GM04504 (cell line): ENCODE measurements at regions not wholly inside any gene's neighbourhood (a gene's known extent, or its start where the extent isn't known, plus 50 kb on each side); places are given as distances from the start of the nearest gene placed in this dataset.
"Not testable (repeated sequence)": the region's sequence is repeated elsewhere in the genome, so short reads cannot be mapped to it uniquely, and the experiment has no call there.

Experiments used
- DNase-seq: peaks from one replicate; pipeline ENCODE4 v3.0.0-alpha.2; 2012; ENCODE audit warnings: low read depth

DNA sequence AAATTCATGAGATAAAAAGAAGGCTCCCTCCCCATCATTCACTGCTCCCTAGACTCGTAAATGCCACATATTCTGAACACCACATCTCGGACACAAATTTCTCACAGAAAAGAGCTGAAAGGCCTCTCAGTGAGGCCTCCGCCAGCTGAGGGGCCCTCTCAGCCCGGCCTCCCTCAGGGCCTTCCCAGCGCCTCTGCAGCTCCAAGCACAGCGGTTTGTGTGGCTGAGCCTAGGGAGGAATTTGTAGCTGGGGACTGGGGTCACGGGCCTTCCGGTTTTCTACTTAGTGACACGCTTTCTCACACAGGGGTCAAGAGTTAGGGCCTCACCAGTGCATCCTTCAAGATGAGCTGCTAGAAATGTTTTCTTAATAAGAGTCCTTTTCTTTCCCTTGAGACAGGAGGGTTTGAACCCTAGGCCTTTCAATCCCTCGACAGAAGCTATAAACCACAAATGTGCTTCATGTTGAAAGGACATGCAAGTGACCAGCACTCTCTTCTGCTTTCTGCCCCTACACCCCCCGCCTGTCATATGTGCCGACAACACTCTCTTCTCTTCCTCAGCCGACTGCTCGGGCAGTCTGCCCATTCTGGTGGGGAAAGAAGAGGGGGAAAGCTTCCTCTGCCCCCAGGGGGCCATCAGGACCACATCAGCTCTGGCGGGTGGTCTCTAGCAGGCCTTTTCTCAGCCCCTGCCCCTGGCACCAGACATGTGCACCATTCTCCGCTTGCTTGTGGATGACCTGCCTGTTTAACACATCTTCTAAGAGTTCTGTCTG lies 104.9 kb downstream of the CHIC2 start:
- DNase-seq = no peak

DNA sequence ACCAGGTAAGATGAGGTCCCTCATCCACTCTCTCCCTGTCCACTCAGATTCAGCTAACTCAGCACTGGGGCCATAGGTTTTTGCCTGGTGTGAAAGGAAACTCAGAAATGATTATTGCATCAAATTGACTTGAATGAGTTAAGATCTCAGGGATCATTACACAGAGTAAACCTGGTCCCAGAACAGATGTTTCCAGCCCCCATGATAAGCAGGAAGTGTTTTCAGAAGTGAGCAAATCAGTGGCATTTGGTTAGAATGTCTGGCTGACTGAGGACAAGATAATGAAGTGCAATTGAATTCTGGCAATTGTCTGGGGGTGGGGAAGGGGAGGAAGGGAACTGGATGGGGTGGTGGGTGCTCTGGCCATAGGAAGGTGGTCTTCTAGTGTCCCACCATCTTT lies 108.0 kb downstream of the CHIC2 start:
- DNase-seq = no peak

DNA sequence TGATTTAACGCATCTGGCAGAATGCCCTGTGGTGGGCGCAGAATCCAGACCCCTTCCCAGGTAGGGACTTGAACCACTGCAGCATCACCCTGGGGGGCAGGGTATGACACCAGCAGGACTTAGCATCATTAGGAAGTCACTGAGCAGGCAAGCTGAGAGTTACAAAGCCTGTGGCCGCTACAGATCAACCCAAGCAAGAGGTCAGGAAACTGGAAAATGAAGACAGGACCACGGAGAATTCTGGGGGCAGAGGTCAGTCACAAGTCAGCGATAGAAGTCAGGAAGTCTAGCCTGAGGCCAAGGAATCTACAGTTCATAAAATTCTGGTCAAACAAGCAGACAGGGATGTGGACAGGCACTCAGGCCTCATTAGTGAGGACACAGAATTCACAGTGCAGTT lies 108.4 kb downstream of the CHIC2 start:
- DNase-seq = no peak

DNA sequence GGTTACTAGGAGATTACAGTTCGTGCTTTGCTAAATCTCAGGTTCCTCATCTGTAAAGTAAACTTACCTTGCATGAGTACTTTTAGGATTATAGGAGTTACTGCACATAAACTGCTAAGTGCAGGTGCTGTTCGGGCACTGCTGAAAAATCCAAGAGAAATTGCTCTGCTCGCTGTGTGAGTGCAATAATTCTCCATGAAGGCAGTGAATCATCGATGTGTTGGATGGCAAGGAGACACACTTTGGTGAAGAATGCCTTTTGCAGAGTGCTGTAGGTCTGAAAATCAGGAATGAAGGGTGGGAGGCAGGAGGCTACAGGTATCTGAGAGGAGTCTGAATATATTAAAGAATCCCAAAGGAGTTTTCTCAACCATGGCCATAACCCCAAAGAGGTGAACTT lies 113.0 kb downstream of the CHIC2 start:
- DNase-seq = no peak

DNA sequence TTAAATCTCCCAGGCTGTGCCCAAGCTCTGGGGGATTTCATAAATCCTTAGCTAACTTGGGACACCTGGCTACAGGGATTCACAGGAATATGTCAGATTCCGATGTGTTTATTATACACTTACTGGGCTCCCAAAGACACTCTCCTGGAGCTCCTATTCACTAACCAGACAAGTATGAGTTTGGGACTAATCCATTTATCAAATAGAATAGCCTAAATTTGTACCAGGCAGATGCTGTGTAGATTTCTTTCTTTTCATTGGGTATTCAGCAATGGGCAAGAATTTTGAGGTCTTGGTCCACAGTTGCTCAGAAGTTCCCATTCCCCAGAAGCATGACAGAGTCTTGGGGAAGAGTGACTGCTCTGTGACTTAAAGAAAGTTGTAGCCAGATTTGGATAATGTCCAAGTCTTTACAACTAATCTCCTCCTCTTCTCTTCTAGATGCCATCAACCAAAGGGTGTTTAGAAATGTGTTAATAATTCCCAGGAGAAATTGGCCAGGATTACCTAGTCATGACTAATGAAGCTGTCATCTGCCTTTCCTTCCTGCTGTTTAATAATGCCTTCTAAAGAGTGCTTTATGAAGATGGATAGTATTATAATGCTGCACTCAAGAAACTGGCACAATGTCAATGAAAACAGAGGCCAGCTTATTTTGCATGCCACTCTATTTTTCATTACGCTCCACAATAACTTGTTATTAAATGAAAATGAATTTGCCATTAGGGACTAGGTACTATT lies 120.9 kb downstream of the CHIC2 start:
- peak; percentile 38 for DNase-seq

DNA sequence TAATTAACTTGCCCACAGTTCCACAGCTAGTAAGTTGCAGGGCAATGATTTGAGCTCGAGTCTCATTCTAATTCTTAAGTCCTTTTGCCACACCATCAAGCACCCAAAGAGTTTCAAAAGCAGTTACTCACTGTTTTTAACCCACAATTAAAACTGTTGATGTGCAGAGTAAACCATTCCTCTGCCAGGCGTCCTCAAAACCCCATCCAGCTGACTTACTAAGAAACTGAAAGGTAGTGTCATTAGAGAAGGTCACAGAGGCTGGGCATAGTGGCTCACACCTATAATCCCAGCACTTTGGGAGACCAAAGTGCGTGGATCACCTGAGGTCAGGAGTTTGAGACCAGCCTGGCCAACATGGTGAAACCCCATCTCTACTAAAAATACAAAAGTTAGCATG lies 121.7 kb downstream of the CHIC2 start:
- no peak for DNase-seq

DNA sequence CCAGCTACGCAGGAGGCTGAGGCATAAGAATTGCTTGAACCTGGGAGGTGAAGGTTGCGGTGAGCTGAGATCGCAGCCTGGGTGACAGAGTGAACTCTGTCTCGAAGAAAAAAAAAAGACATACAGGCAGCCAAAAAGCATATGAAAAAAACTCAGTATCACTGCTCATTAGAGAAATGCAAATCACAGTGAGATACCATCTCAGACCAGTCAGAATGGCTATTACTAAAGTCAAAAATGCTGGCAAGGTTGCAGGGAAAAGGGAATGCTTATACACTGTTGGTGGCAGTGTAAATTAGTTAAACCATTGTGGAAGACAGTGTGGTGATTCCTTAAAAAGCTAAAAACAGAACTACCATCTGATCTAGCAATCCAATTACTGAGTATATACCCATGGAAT lies 123.1 kb downstream of the CHIC2 start:
- DNase-seq = no peak

DNA sequence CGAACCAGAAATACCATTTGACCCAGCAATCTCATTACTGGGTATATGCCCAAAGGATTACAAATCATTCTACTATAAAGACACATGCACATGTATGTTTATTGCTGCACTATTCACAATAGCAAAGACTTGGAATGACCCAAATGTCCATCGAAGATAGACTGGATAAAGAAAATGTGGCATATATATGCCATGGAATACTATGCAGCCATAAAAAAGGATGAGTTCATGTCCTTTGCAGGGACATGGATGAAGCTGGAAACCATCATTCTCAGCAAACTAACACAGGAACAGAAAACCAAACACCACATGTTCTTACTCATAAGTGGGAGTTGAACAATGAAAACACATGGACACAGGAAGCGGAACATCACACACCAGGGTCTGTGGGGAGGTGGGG lies 124.5 kb downstream of the CHIC2 start:
- DNase-seq = not testable (repeated sequence)

DNA sequence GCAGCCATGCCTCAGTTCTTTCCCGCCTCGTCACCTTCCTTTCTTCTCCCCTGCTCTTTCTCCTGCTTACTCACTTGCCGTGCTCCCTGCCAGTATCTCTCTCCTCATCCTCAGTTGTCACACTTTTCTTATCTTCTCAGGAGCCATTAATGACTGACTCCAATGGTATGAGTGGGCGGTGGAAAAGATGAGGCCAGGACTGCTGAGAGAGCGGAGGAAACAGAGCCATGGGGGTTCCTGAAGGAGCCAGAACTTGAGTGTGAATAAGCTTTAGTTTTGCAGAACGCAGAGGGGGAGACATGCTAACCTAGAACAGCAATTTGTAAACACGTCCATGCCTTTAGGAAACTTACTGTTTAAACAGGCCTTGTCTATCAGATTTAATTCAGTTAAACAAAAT lies 126.5 kb downstream of the CHIC2 start:
- DNase-seq = no peak

DNA sequence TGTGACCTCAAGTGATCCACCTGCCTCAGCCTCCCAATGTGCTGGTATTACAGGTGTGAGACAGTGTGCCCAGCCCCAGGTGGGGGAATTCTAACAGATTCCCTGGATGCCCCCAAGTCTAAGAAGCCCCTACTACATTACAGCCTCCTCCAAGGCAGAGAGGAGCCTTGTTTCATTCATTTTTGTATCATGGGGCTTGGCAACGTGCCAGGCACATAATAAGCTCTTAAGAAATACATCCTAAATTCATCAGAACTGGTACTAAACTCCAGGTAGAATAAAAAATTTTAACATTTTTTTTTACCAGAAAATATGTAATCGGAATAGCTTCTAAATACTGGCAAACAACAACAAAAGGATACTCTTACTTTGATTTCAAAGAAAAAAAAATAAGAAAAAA lies 127.1 kb downstream of the CHIC2 start:
- DNase-seq = no peak

DNA sequence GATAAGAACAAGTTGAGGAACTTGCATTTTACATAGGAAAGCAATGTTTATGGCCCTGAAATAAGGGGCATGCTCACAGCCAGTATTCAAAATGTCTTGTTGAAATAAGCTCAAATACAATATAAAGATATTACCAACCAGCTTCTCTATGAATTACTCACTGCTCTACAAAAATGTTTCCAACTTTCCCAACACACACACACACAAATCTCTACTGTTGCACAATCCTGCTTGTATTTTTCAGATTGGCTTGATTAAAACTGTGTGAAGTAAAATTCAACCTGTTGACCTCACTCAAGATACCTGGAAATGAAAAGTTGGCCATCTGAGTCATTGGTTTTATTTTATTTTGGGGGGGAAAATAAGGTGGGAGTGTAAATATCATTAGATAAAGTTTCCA lies 128.6 kb downstream of the CHIC2 start:
- DNase-seq = no peak

DNA sequence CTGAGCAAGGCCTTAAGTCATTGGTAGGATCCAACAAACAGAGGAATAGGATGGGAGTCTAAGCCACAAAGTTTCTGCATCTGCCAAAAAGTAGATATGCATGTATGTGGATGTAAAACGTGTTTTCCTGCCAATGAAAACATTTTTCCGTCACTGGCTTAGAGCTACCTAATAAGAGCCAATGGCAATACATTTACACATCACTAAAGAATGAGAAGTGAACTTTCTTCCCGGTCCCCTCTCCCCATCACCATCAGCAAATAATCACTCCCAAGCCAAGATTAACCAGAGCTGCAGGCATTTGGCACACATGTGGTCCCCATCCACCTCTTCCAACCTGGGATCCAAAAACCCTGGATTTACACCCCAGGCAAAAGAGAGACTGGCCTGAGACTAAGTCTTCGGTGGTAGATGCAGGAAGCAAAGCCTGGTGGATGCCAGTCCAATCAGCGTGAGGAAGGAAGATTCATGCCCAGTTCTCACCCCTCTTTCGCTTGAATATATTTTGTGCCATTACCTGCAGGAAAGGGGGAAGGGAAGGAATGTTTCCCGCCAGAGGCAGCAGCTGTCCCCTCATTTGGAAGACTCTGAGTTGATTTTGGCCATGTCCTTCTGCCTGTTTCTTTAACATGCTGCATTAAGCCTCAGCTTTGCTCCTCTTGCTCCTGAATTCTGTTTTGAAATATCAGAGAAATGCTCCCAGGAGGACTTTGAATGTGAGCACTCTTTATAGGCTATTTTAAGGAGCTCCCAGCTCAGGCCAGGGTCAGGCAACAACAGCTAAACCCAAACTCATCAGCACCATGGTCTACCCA lies 131.4 kb downstream of the CHIC2 start:
- no peak for DNase-seq

DNA sequence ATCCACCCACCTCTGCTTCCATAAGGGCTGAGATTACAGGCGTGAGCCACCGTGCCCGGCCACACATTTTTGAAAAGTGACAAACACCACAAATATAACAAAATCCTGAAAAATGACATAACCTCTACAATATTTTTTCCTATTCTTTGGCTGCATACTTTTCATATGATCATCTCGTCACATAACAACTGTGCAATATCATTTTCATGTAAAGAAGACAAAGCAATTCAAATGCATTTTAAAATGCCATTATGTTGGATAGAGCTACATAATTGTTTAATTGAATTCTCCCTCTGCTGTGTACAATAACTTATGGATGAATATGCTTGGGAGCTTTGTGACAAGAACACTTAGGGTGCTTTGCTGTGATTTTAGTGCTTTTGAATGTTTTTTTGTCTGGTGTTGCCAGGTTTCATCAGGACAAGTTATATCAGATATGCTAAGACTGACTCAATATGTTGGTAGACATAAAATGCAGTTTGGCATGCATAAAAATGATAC lies 132.9 kb downstream of the CHIC2 start:
- DNase-seq = no peak

DNA sequence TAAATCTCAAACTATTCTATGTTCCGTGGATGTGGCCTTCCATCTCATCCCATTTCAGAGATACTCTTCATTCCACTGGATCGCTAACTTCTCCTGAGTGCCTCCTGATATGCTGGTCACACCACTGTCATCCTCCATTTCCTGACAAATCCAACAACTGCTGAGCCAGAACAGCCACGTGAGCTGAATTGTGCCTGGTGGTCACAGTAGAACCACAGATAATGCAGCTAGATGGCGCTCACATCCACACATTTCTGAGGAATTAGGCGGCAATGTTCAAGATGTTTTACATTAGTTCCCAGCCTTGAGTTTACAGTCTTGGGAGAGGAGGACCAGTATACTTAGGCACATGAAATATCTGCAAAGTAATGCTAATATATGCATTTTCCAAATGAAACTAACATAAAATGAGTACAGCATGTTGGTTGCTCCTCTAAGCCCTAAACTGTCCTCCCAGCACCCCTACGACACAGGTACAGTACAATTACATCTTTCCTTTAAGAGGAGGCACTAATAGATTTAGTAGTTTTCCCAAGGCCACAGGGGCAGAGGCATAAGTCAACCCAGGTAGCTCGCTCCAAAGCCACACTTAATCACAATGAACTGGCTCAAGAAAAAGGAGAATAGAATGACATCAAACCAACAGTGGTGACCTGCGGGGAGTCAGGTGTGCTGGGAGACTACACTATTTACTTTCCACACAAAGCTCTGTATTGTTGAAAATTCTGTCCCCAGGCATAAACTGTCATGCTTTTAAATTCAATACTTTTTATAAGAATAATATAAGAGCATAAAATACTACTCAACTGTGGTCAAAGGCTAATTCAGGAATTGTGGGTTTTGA lies 134.2 kb downstream of the CHIC2 start:
- DNase-seq = peak; percentile 84

DNA sequence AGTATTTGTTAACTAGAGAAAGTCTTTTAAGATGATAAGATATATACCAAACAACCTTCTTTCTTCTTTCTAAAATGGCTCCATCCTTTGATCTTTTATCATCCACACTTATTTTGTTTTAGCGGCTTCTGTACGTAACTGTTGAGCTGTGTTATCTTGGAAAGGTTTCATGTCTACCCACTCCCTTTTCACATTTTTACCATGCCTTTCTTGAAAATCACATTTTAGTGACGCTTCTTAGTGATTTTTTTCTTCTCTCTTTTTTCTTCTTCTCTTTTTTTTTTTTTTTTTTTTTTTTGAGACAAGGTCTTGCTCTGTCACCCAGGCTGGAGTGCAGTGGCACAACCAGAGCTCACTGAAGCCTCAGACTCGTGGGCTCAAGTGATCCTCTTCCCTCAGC lies 135.1 kb downstream of the CHIC2 start:
- no peak for DNase-seq

DNA sequence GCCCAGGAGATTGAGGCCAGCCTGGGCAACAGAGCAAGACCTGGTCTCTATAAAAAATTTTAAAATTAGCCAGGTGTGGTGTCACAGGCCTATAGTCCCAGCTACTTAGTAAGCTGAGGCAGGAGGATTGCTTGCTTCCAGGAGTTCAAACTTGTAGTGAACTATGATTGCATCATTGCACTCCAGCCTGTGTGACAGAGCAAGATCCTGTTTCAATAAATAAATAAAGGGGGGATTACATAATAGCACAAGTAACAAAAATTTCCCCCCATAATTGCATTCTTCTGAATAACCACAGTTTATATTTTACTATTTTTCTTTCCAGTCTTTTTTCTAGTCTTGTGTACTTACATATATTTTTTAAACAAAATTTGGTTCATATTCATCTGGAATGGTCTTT lies 135.6 kb downstream of the CHIC2 start:
- DNase-seq = no peak

DNA sequence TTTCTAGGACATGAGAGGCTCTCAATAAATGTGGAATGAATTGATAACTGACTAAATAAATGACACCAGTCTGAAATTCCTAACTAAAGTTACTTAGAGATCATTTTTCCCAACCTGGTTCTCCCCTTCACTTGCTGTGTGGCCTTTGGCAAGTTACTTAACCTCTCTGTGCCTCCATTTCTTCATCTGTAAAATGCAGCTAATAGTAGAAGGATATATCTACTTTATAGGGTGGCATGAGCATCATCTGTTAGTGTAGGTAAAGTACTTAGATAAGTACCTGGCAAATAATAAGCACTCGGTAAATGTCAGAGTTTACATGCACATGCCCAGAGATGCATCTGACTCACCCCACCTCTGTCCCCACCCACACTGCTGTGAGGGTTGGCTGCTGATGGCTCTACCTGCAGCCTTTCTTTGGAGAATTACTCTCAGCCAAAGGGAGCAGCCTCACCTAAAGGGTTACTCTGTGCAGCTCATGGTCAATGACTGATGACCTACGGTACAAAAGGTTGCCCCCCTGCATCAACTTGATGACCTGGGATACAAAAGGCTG lies 139.3 kb downstream of the CHIC2 start:
- DNase-seq = no peak

DNA sequence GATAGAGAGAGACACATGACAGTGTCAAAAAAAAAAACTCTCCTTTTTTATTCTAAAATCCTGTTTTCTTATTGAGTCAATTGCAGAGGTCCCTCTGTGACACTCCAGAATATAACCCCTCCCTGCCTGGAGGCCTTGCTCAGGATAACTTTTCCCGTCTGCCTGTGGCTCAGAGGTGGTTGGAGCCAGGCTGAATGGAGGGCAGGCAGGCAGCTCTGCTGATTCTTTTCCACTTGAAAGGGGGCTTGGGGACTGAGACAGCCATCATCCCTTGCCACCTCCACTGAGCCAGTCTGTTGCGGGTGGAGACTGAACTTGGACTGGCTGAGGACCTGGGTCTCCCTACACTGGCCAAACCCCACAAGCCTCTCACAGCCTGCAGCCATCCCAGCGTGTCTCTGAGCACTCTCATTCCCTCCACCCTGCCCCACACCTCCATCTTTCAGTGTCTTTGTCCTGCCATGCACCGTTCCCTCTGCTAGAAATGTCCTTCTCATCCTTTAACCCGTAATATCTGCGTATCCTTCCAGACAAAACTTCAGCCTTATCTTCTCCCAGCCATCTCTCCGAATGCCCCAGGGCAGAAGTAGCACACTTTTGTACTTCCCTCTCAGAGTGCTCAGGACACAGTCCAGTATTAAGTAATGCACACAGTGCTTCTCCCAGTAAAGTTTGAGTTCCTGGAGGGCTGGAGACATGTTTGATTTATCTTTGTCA lies 139.9 kb downstream of the CHIC2 start:
- no peak for DNase-seq

DNA sequence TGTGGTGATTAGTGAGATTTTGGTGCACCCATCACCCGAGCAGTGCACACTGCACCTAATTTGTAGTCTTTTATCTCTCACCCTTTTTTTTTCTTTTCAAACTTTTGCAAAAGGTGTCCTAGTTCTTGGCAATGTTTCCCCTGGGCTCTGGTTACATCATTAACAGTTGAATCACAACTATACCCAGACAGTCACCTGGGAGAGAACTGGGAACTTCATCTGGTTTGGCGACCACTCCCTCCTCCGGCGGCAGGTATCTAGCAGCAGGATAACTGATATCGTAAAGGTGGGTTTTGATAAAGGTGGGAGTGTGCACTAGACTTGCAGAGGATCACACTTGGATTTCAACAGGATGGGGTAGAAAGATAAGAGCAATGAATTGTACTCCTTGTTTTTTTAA lies 140.5 kb downstream of the CHIC2 start:
- DNase-seq = no peak

DNA sequence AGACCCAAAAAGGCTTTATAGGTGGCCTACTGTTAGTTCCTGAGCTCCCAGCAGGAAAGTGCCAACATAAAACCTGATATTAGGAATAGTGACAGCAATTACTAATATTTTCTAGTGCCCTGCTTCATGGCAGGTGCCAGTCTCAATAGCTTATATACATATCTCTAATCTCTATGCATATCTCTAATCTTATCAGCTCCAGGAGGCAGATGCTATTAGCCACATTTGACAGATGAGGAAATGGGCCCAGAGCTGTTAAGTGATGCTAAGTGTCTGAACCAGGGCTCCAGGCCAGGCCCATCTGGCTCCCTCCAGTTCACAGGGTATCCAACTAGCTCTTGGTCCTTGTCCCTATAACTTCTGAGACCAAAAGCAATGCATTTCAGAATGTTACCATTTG lies 142.5 kb downstream of the CHIC2 start:
- no peak for DNase-seq

DNA sequence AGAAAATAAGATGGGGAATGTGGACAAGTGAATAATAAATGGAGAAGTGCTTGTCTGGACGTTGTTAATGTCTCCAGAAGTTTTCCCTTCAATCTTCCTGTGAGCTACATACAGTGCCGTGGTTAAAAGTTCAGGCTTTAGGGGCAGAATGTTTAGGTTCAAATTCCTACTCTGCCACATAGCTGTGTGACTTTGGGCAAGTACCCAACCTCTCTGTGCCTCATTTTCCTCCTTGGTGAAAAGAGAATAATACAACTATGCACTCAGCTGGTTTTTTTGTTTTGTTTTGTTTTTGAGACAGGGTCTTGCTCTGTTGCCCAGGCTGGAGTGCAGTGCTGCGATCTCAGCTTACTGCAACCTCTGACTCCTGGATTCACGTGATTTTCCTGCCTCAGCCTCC lies 143.5 kb downstream of the CHIC2 start:
- no peak for DNase-seq
